ENCODE measurements at regions not wholly inside any gene's neighbourhood (a gene's known extent, or its start where the extent isn't known, plus 50 kb on each side); places are given as distances from the start of the nearest gene placed in this dataset.
"Not testable (repeated sequence)": the region's sequence is repeated elsewhere in the genome, so short reads cannot be mapped to it uniquely, and the experiment has no call there.

GRCh38 chr22:19658967-19659804, 55.1 kb upstream of the SEPTIN5 start:
- FAIRE-seq, result no peak

GRCh38 chr22:19659805-19660345, 54.4 kb upstream of the SEPTIN5 start:
- no peaks in the 10 kb centered on the region for H3K9me3 ChIP-seq (ENCODE audit: control insufficient read depth in 2 of 2, insufficient read depth in 1 of 2, low read depth in 1 of 2, low read length in 1 of 2)
- no peaks in the 10 kb centered on the region for H3K27me3 ChIP-seq (ENCODE audit: control insufficient read depth in 3 of 3, insufficient read depth in 3 of 3, low read length in 3 of 3)
- 91 to 93% (median 92%) methylated on average over 12 of the region's 12 CpGs for WGBS, 3 donors
- no peak for DNase-seq
- no peak overlapping the region for H3K4me3 ChIP-seq (ENCODE audit: low read depth in 1 of 3, low read length in 3 of 3)
- no peaks in the 10 kb centered on the region for H3K4me1 ChIP-seq (ENCODE audit: control insufficient read depth in 3 of 3, insufficient read depth in 2 of 3, low read depth in 1 of 3, low read length in 2 of 3)
- H3K27ac ChIP-seq (ENCODE audit: low read depth in 1 of 3, low read length in 2 of 3), result no peak overlapping the region
- no peaks in the 10 kb centered on the region for H3K36me3 ChIP-seq (ENCODE audit: control insufficient read depth in 3 of 3, insufficient read depth in 2 of 3, low read depth in 1 of 3, low read length in 3 of 3)
- no peak for FAIRE-seq

More at GRCh38 chr22:19658967-19659804, 55.1 kb upstream of the SEPTIN5 start:
- Histone ChIP-seq H3K9me3 (ENCODE audit: control insufficient read depth in 2 of 2, insufficient read depth in 1 of 2, low read depth in 1 of 2, low read length in 1 of 2) (no peaks in the 10 kb centered on the region), H3K36me3 (ENCODE audit: control insufficient read depth in 3 of 3, insufficient read depth in 2 of 3, low read depth in 1 of 3, low read length in 3 of 3) (no peaks in the 10 kb centered on the region), H3K4me1 (ENCODE audit: control insufficient read depth in 3 of 3, insufficient read depth in 2 of 3, low read depth in 1 of 3, low read length in 2 of 3) (no peaks in the 10 kb centered on the region), H3K4me3 (ENCODE audit: low read depth in 1 of 3, low read length in 3 of 3) (no peak overlapping the region), H3K27me3 (ENCODE audit: control insufficient read depth in 3 of 3, insufficient read depth in 3 of 3, low read length in 3 of 3) (no peaks in the 10 kb centered on the region), H3K27ac (ENCODE audit: low read depth in 1 of 3, low read length in 2 of 3) (no peak overlapping the region)
- 94 to 97% (median 95%) methylated on average over 7 to 8 of the region's 8 CpGs for WGBS, 3 donors
- DNase-seq, result no peak

- not testable (repeated sequence) for DNase-seq; H3K27ac ChIP-seq (ENCODE audit: low read depth in 1 of 3, low read length in 2 of 3); H3K9me3 ChIP-seq (ENCODE audit: control insufficient read depth in 2 of 2, insufficient read depth in 1 of 2, low read depth in 1 of 2, low read length in 1 of 2); H3K4me3 ChIP-seq (ENCODE audit: low read depth in 1 of 3, low read length in 3 of 3); H3K36me3 ChIP-seq (ENCODE audit: control insufficient read depth in 3 of 3, insufficient read depth in 2 of 3, low read depth in 1 of 3, low read length in 3 of 3); FAIRE-seq; H3K4me1 ChIP-seq (ENCODE audit: control insufficient read depth in 3 of 3, insufficient read depth in 2 of 3, low read depth in 1 of 3, low read length in 2 of 3); H3K27me3 ChIP-seq (ENCODE audit: control insufficient read depth in 3 of 3, insufficient read depth in 3 of 3, low read length in 3 of 3)
- 87 to 96% (median 93%) methylated on average over 12 of the region's 12 CpGs for WGBS, 3 donors
These were observed 53.7 kb upstream of the SEPTIN5 start for GRCh38 chr22:19660583-19660982.

- no peaks in the 10 kb centered on the region for H3K36me3 ChIP-seq (ENCODE audit: control insufficient read depth in 3 of 3, insufficient read depth in 2 of 3, low read depth in 1 of 3, low read length in 3 of 3)
- H3K27me3 ChIP-seq (ENCODE audit: control insufficient read depth in 3 of 3, insufficient read depth in 3 of 3, low read length in 3 of 3), result no peaks in the 10 kb centered on the region
- FAIRE-seq (no peak), DNase-seq (no peak)
- H3K27ac ChIP-seq (ENCODE audit: low read depth in 1 of 3, low read length in 2 of 3), result no peak overlapping the region
- no peaks in the 10 kb centered on the region for H3K4me1 ChIP-seq (ENCODE audit: control insufficient read depth in 3 of 3, insufficient read depth in 2 of 3, low read depth in 1 of 3, low read length in 2 of 3)
- H3K9me3 ChIP-seq (ENCODE audit: control insufficient read depth in 2 of 2, insufficient read depth in 1 of 2, low read depth in 1 of 2, low read length in 1 of 2), result no peaks in the 10 kb centered on the region
- H3K4me3 ChIP-seq (ENCODE audit: low read depth in 1 of 3, low read length in 3 of 3), result no peak overlapping the region
These were observed 53.1 kb upstream of the SEPTIN5 start for GRCh38 chr22:19661156-19661555.

- not testable (repeated sequence) for FAIRE-seq; H3K4me3 ChIP-seq (ENCODE audit: low read depth in 1 of 3, low read length in 3 of 3); H3K4me1 ChIP-seq (ENCODE audit: control insufficient read depth in 3 of 3, insufficient read depth in 2 of 3, low read depth in 1 of 3, low read length in 2 of 3); H3K9me3 ChIP-seq (ENCODE audit: control insufficient read depth in 2 of 2, insufficient read depth in 1 of 2, low read depth in 1 of 2, low read length in 1 of 2); H3K27me3 ChIP-seq (ENCODE audit: control insufficient read depth in 3 of 3, insufficient read depth in 3 of 3, low read length in 3 of 3); H3K36me3 ChIP-seq (ENCODE audit: control insufficient read depth in 3 of 3, insufficient read depth in 2 of 3, low read depth in 1 of 3, low read length in 3 of 3); DNase-seq; H3K27ac ChIP-seq (ENCODE audit: low read depth in 1 of 3, low read length in 2 of 3)
- WGBS, 3 donors, result 73 to 78% (median 75%) methylated on average over 21 to 22 of the region's 22 CpGs
These were observed 52.1 kb upstream of the SEPTIN5 start for GRCh38 chr22:19662049-19662684.

GRCh38 chr22:19663286-19663815, 51.0 kb upstream of the SEPTIN5 start:
- FAIRE-seq, result no peak

GRCh38 chr22:19663821-19664355, 50.4 kb upstream of the SEPTIN5 start:
- FAIRE-seq, result no peak
- WGBS, 3 donors, result 54 to 72% (median 67%) methylated on average over 11 to 14 of the region's 14 CpGs

More at GRCh38 chr22:19663286-19663815, 51.0 kb upstream of the SEPTIN5 start:
- Histone ChIP-seq H3K4me1 (ENCODE audit: control insufficient read depth in 3 of 3, insufficient read depth in 2 of 3, low read depth in 1 of 3, low read length in 2 of 3) (no peaks in the 10 kb centered on the region), H3K36me3 (ENCODE audit: control insufficient read depth in 3 of 3, insufficient read depth in 2 of 3, low read depth in 1 of 3, low read length in 3 of 3) (no peaks in the 10 kb centered on the region), H3K27me3 (ENCODE audit: control insufficient read depth in 3 of 3, insufficient read depth in 3 of 3, low read length in 3 of 3) (no peaks in the 10 kb centered on the region), H3K9me3 (ENCODE audit: control insufficient read depth in 2 of 2, insufficient read depth in 1 of 2, low read depth in 1 of 2, low read length in 1 of 2) (no peaks in the 10 kb centered on the region), H3K27ac (ENCODE audit: low read depth in 1 of 3, low read length in 2 of 3) (no peak overlapping the region), H3K4me3 (ENCODE audit: low read depth in 1 of 3, low read length in 3 of 3) (no peak overlapping the region)
- 9 to 24% (median 11%) methylated on average over 6 of the region's 6 CpGs for WGBS, 3 donors
- DNase-seq, result peak; percentile 17 to 43

GRCh38 chr22:19664406-19664805, 49.9 kb upstream of the SEPTIN5 start:
- Histone ChIP-seq H3K4me1 (ENCODE audit: control insufficient read depth in 3 of 3, insufficient read depth in 2 of 3, low read depth in 1 of 3, low read length in 2 of 3) (no peaks in the 10 kb centered on the region), H3K27me3 (ENCODE audit: control insufficient read depth in 3 of 3, insufficient read depth in 3 of 3, low read length in 3 of 3) (no peaks in the 10 kb centered on the region), H3K4me3 (ENCODE audit: low read depth in 1 of 3, low read length in 3 of 3) (no peak overlapping the region), H3K27ac (ENCODE audit: low read depth in 1 of 3, low read length in 2 of 3) (no peak overlapping the region), H3K36me3 (ENCODE audit: control insufficient read depth in 3 of 3, insufficient read depth in 2 of 3, low read depth in 1 of 3, low read length in 3 of 3) (no peaks in the 10 kb centered on the region), H3K9me3 (ENCODE audit: control insufficient read depth in 2 of 2, insufficient read depth in 1 of 2, low read depth in 1 of 2, low read length in 1 of 2) (no peaks in the 10 kb centered on the region)
- no peak for DNase-seq
- no peak for FAIRE-seq
- WGBS, 3 donors, result 63 to 81% (median 77%) methylated on average over 2 of the region's 2 CpGs

More at GRCh38 chr22:19663821-19664355, 50.4 kb upstream of the SEPTIN5 start:
- Histone ChIP-seq H3K36me3 (ENCODE audit: control insufficient read depth in 3 of 3, insufficient read depth in 2 of 3, low read depth in 1 of 3, low read length in 3 of 3) (no peaks in the 10 kb centered on the region), H3K27me3 (ENCODE audit: control insufficient read depth in 3 of 3, insufficient read depth in 3 of 3, low read length in 3 of 3) (no peaks in the 10 kb centered on the region), H3K4me1 (ENCODE audit: control insufficient read depth in 3 of 3, insufficient read depth in 2 of 3, low read depth in 1 of 3, low read length in 2 of 3) (no peaks in the 10 kb centered on the region), H3K27ac (ENCODE audit: low read depth in 1 of 3, low read length in 2 of 3) (no peak overlapping the region), H3K9me3 (ENCODE audit: control insufficient read depth in 2 of 2, insufficient read depth in 1 of 2, low read depth in 1 of 2, low read length in 1 of 2) (no peaks in the 10 kb centered on the region), H3K4me3 (ENCODE audit: low read depth in 1 of 3, low read length in 3 of 3) (no peak overlapping the region)
- DNase-seq, result no peak
